ENCODE measurements at regions not wholly inside any gene's neighbourhood (a gene's known extent, or its start where the extent isn't known, plus 50 kb on each side); places are given as distances from the start of the nearest gene placed in this dataset.

DNA sequence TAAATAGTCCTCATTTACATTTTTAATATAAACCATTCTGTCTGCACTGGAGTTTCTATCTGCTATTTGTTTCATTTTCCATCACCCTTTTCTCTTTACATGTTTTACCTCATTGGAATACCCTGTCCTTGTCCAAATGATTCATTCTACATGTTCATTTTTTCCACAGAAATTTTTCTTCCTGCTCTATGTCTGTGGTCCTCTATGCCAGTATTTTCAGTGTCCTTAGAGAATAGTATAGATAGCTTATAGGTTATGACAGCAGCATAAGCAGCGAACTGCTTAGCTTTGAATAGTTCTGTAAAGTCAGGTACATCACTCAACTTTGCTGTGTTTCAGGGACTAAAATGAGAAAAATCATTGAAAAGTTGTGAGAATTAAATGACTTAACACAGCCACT lies 742.3 kb upstream of the CBLB start:
- TF ChIP-seq, protein P1, sequence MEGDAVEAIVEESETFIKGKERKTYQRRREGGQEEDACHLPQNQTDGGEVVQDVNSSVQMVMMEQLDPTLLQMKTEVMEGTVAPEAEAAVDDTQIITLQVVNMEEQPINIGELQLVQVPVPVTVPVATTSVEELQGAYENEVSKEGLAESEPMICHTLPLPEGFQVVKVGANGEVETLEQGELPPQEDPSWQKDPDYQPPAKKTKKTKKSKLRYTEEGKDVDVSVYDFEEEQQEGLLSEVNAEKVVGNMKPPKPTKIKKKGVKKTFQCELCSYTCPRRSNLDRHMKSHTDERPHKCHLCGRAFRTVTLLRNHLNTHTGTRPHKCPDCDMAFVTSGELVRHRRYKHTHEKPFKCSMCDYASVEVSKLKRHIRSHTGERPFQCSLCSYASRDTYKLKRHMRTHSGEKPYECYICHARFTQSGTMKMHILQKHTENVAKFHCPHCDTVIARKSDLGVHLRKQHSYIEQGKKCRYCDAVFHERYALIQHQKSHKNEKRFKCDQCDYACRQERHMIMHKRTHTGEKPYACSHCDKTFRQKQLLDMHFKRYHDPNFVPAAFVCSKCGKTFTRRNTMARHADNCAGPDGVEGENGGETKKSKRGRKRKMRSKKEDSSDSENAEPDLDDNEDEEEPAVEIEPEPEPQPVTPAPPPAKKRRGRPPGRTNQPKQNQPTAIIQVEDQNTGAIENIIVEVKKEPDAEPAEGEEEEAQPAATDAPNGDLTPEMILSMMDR (IDR thresholded peaks at IDR 0.05; ENCODE audit: low read depth, low read length), result no peak
- H3K4me3 ChIP-seq (ENCODE audit: low read depth, low read length), result no peak overlapping the region

DNA sequence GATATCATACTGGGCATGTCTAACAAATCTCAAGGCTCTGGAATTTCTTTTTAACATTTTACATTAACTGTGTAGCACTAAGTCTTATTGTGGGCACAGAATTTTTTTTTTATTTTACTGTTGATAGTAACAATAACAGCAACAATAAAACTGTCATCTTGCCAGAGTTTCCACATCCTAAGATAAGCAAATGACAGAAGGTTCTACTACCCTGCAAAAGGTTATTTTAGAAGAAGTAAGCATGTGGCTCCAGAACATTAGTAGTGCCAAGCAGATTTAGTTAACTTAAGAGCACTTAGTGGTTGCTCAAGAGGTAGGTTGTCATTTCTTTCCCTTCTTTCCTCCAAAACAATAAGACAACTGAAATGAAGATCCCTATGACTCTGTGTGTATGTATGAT lies 743.0 kb upstream of the CBLB start:
- H3K4me3 ChIP-seq (ENCODE audit: low read depth, low read length), result no peak overlapping the region
- TF ChIP-seq, protein P1 (IDR thresholded peaks at IDR 0.05; ENCODE audit: low read depth, low read length), result no peak

DNA sequence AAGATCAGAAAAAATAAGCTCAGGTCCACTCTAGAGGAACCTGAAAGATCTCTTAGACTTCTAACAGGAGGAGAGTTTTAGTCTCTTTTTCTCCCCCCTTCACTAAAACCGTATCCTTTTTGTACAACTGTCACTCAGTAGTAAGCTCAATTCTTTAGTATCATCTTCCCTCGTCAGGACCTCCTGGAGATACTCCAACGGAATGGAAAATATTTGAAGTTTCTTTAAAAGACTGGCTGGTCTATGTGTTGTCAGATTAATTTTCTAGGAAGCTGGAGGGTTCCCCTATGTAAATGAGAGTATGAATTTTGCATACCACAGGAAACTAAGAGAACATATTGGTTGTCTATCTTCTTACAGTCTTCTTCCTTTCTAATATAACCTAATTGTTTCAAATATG lies 747.7 kb upstream of the CBLB start:
- TF ChIP-seq, protein P1 (IDR thresholded peaks at IDR 0.05; ENCODE audit: low read depth, low read length), result no peak
- H3K4me3 ChIP-seq (ENCODE audit: low read depth, low read length), result no peak overlapping the region

DNA sequence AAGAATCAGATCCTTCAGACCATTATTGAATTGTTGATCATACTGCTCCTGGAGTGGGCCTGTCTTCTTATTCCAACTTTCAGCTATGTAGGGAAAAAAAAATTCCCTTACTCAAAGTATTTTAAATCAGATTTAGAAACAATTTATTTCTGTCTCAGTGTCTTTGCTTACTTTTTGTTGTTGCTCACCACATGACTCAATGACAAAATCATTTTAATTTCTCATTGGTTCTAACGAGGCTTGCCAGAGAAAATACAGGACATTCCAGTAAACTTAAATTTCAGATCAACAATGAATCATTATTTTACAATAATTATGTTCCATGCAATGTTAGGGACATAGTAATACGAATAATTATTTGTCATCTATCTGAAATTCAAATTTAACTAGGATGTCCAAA lies 748.5 kb upstream of the CBLB start:
- no peak overlapping the region for H3K4me3 ChIP-seq (ENCODE audit: low read depth, low read length)
- TF ChIP-seq, protein P1 (IDR thresholded peaks at IDR 0.05; ENCODE audit: low read depth, low read length), result no peak

DNA sequence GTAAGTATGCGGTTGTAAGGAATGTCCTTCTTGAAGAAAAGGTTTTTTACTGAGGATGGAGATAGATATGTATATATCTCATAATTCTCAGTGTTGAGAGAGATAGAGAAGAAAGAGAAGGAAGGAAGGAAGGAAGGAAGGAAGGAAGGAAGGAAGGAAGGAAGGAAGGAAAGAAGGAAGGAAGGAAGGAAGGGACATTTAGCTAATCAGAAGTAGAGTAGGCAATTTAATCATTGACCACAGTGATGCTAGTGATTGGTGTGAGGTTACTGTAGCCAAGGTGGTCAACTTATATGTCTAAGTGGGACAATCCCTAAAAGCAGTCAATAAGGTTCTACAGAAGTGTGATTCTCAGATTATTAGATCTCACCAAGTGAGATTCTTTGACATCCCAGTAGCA lies 751.8 kb upstream of the CBLB start:
- H3K4me3 ChIP-seq (ENCODE audit: low read depth, low read length), result no peak overlapping the region
- TF ChIP-seq, protein P1 (IDR thresholded peaks at IDR 0.05; ENCODE audit: low read depth, low read length), result no peak

DNA sequence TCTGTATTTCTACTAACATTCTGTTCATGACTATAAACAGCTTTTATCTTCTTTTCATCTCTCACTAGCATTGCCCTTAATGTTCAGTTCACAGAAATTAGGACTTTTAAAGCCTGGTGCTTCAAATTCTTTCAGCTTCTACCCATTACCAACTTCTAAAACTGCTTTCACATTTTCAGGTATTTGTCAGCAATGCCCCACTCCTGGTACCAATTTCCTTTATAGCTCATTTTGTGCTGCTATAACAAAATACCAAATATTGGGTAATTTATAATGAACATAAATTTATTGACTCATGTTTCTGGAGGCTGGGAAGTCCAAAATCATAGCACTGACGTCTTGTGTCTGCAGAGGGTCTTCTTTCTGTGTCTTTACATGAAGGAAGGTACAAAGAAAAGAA lies 753.1 kb upstream of the CCDC54 start:
- H3K4me3 ChIP-seq (ENCODE audit: low read depth, low read length), result no peak overlapping the region
- TF ChIP-seq, protein P1 (IDR thresholded peaks at IDR 0.05; ENCODE audit: low read depth, low read length), result no peak

DNA sequence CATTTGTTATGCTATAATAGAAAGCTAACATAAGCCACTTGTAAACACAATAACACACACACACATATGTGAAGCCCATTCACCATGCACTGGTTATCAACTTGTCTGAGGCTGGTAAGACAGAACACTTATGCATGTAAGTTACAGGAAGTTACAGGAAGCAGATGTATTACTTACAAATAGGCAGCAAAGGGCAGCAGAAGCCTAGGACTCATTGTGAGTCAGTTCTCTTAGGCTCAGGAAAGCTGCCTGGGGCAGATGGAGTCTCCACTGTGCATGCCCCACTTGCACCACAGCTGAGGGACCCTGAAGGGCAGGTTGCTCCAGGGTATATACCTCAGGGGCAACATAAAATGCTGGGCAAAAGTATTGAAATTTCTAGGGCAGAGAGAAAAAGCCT lies 748.8 kb upstream of the CCDC54 start:
- no peak overlapping the region for H3K4me3 ChIP-seq (ENCODE audit: low read depth, low read length)
- TF ChIP-seq, protein P1 (IDR thresholded peaks at IDR 0.05; ENCODE audit: low read depth, low read length), result no peak

All from WI38 (cell line).